Esophagus muscularis mucosa (tissue), 3 donors: ENCODE measurements at regions not wholly inside any gene's neighbourhood (a gene's known extent, or its start where the extent isn't known, plus 50 kb on each side); places are given as distances from the start of the nearest gene placed in this dataset.

Experiments used
- POLR2A ChIP-seq: fragments of 450-650 bp; IDR thresholded peaks from one replicate; pipeline ENCODE4 v1.6.1; 2017; ENCODE audit warnings: antibody characterized with exemption, moderate library complexity, mild to moderate bottlenecking, low read depth
- TF ChIP-seq, protein P1 (sequence below), 3 experiments: fragments of 200-600 bp in 2 of 3; fragments of 450-650 bp in 1 of 3; sonication (generic) in 2 of 3; IDR thresholded peaks; one replicate each; pipeline ENCODE4 v1.5.1; 2017 to 2019; ENCODE audit warnings: antibody characterized with exemption in 3 of 3, mild to moderate bottlenecking in 2 of 3, moderate library complexity in 1 of 3

DNA sequence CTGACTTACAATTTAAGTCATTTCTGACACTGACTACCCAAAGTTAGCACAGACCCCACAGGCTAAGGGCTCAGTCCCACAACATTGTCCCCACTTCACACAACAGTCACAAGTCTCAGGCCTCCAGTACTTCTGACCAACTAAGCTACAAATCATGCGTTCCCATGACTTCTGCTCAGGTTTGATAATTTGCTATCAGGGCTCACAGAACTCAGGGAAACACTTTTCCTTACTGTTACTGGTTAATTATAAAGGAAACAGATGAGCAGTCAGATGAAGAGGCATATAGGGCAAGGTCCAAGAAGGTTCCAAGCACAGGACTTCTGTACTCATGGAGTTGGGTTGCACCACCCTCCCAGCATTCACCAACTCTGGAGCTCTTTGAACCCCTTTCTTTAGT lies 151.2 kb upstream of the TNR start:
- no peak for TF ChIP-seq POLR2A
- TF ChIP-seq, protein P1, sequence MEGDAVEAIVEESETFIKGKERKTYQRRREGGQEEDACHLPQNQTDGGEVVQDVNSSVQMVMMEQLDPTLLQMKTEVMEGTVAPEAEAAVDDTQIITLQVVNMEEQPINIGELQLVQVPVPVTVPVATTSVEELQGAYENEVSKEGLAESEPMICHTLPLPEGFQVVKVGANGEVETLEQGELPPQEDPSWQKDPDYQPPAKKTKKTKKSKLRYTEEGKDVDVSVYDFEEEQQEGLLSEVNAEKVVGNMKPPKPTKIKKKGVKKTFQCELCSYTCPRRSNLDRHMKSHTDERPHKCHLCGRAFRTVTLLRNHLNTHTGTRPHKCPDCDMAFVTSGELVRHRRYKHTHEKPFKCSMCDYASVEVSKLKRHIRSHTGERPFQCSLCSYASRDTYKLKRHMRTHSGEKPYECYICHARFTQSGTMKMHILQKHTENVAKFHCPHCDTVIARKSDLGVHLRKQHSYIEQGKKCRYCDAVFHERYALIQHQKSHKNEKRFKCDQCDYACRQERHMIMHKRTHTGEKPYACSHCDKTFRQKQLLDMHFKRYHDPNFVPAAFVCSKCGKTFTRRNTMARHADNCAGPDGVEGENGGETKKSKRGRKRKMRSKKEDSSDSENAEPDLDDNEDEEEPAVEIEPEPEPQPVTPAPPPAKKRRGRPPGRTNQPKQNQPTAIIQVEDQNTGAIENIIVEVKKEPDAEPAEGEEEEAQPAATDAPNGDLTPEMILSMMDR (IDR thresholded peaks at IDR 0.05): no peak
